ENCODE measurements at regions not wholly inside any gene's neighbourhood (a gene's known extent, or its start where the extent isn't known, plus 50 kb on each side); places are given as distances from the start of the nearest gene placed in this dataset.
"Not testable (repeated sequence)": the region's sequence is repeated elsewhere in the genome, so short reads cannot be mapped to it uniquely, and the experiment has no call there.

DNA sequence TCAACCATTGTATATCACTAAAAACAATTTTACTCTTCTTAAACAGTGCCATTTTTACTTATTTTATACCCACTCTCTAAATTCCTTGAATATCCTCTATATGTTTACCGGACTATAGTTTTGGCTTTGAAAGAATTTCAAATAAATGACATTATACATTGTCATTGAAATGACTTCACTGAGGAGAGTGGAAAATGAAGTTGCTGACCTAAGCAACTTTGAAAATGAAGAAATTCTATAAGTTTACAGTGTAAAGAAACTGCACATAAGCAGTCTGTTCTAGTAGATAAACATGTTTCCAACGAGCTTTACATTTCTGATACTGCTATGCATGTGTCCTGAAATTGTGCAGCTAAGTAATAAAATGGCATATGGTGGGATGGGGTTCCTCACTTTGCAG lies 1094.0 kb downstream of the TMEM121 start:
- Histone ChIP-seq H3K27me3 (replicated peaks; ENCODE audit: control insufficient read depth, insufficient read depth, low read length, poor library complexity, severe bottlenecking) (no peaks in the 10 kb centered on the region), H3K36me3 (ENCODE audit: control insufficient read depth, insufficient read depth, low read length) (no peaks in the 10 kb centered on the region), H3K9me3 (ENCODE audit: control insufficient read depth, low read length) (no peaks in the 10 kb centered on the region), H3K27ac (ENCODE audit: insufficient read depth, low read length, poor library complexity, severe bottlenecking) (no peak overlapping the region), H3K4me3 (ENCODE audit: insufficient read depth, low read depth, low read length, poor library complexity, severe bottlenecking) (no peak overlapping the region), H3K4me1 (ENCODE audit: control insufficient read depth, insufficient read depth, low read length, poor library complexity, severe bottlenecking) (no peaks in the 10 kb centered on the region)
- no peak for DNase-seq

- peak in 1 of 3 donors; percentile 6 for DNase-seq
- Histone ChIP-seq H3K9me3 (ENCODE audit: control insufficient read depth, low read length) (no peaks in the 10 kb centered on the region), H3K27ac (ENCODE audit: insufficient read depth, low read length, poor library complexity, severe bottlenecking) (no peak overlapping the region), H3K4me3 (ENCODE audit: insufficient read depth, low read depth, low read length, poor library complexity, severe bottlenecking) (no peak overlapping the region), H3K27me3 (replicated peaks; ENCODE audit: control insufficient read depth, insufficient read depth, low read length, poor library complexity, severe bottlenecking) (no peaks in the 10 kb centered on the region), H3K4me1 (ENCODE audit: control insufficient read depth, insufficient read depth, low read length, poor library complexity, severe bottlenecking) (no peaks in the 10 kb centered on the region), H3K36me3 (ENCODE audit: control insufficient read depth, insufficient read depth, low read length) (no peaks in the 10 kb centered on the region)
Measured at GRCh38 chr14:106622200-106622745, 1095.9 kb downstream of the TMEM121 start.

DNA sequence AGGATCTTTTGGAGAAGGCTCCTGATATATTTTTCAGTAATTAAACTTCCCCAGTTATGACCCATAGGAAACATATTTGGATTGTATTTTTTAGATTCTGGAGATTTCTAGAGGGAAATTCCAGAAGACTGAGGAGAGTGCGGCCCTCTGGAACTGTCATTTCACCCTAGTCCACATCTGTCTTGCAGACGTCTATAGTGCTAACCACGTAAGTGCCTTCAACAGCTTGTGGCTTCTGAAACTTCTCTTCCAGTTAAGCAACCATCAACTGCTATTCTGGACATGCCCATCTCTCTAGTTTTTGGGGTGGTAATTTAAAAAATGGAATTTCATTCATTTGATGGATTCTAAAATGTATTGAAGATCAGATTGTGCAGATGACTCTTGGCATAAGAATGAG lies 1098.8 kb downstream of the TMEM121 start:
- H3K36me3 ChIP-seq (ENCODE audit: control insufficient read depth, insufficient read depth, low read length): no peaks in the 10 kb centered on the region
- no peaks in the 10 kb centered on the region for H3K9me3 ChIP-seq (ENCODE audit: control insufficient read depth, low read length)
- no peaks in the 10 kb centered on the region for H3K4me1 ChIP-seq (ENCODE audit: control insufficient read depth, insufficient read depth, low read length, poor library complexity, severe bottlenecking)
- no peak for DNase-seq
- no peaks in the 10 kb centered on the region for H3K27me3 ChIP-seq (replicated peaks; ENCODE audit: control insufficient read depth, insufficient read depth, low read length, poor library complexity, severe bottlenecking)
- H3K27ac ChIP-seq (ENCODE audit: insufficient read depth, low read length, poor library complexity, severe bottlenecking): no peak overlapping the region
- H3K4me3 ChIP-seq (ENCODE audit: insufficient read depth, low read depth, low read length, poor library complexity, severe bottlenecking): no peak overlapping the region

GRCh38 chr14:106626469-106626868 lies 1100.1 kb downstream of the TMEM121 start:
- H3K27me3 ChIP-seq (replicated peaks; ENCODE audit: control insufficient read depth, insufficient read depth, low read length, poor library complexity, severe bottlenecking); H3K4me1 ChIP-seq (ENCODE audit: control insufficient read depth, insufficient read depth, low read length, poor library complexity, severe bottlenecking); DNase-seq; H3K4me3 ChIP-seq (ENCODE audit: insufficient read depth, low read depth, low read length, poor library complexity, severe bottlenecking); H3K36me3 ChIP-seq (ENCODE audit: control insufficient read depth, insufficient read depth, low read length); H3K27ac ChIP-seq (ENCODE audit: insufficient read depth, low read length, poor library complexity, severe bottlenecking); H3K9me3 ChIP-seq (ENCODE audit: control insufficient read depth, low read length): not testable (repeated sequence)

- H3K36me3 ChIP-seq (ENCODE audit: control insufficient read depth, insufficient read depth, low read length); H3K27me3 ChIP-seq (replicated peaks; ENCODE audit: control insufficient read depth, insufficient read depth, low read length, poor library complexity, severe bottlenecking); H3K4me3 ChIP-seq (ENCODE audit: insufficient read depth, low read depth, low read length, poor library complexity, severe bottlenecking); H3K9me3 ChIP-seq (ENCODE audit: control insufficient read depth, low read length); H3K4me1 ChIP-seq (ENCODE audit: control insufficient read depth, insufficient read depth, low read length, poor library complexity, severe bottlenecking); H3K27ac ChIP-seq (ENCODE audit: insufficient read depth, low read length, poor library complexity, severe bottlenecking): not testable (repeated sequence)
- peak; percentile 43 to 49 (median 46) for DNase-seq
Measured at GRCh38 chr14:106626942-106627588, 1100.7 kb downstream of the TMEM121 start.

DNA sequence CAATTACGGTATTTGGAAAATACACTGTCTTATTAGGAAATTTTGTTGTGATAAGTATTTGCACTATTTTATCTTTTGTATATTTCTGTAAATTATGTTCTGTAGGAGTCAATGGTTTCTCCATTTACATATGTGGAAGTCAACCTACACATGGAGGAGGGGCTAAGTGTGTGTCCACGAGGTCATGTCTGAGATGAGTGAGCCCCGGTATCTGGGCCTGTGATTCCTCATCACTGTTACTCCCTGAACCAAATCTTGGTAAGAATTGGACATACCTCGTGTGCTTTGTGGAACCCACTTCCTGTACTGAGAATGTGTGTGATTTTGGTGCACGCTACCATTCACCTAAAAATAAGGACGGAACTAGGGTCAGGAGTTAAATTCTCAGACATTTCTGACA lies 1105.5 kb downstream of the TMEM121 start:
- no peaks in the 10 kb centered on the region for H3K9me3 ChIP-seq (ENCODE audit: control insufficient read depth, low read length)
- DNase-seq: no peak
- no peak overlapping the region for H3K4me3 ChIP-seq (ENCODE audit: insufficient read depth, low read depth, low read length, poor library complexity, severe bottlenecking)

DNA sequence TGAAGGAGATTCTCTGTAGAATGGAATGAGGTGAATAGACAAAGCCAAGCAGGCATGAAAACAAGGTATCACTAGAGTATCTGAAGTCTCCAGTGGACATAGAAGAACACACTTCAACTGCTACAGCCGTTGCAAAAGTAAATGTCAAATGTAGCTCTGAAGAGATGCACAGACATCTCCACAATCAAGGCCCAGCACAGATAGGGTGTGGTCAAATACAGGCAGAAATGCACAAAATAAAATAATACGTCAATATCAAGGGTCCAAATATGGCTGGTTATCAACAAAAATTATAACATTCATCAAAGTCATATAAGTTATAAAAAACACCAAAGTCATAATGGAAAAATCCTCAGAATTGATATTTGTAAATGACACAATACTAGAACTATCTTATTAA lies 1107.3 kb downstream of the TMEM121 start:
- Histone ChIP-seq H3K27ac (ENCODE audit: insufficient read depth, low read length, poor library complexity, severe bottlenecking) (no peak overlapping the region), H3K4me3 (ENCODE audit: insufficient read depth, low read depth, low read length, poor library complexity, severe bottlenecking) (no peak overlapping the region), H3K4me1 (ENCODE audit: control insufficient read depth, insufficient read depth, low read length, poor library complexity, severe bottlenecking) (no peaks in the 10 kb centered on the region), H3K9me3 (ENCODE audit: control insufficient read depth, low read length) (no peaks in the 10 kb centered on the region), H3K27me3 (replicated peaks; ENCODE audit: control insufficient read depth, insufficient read depth, low read length, poor library complexity, severe bottlenecking) (no peaks in the 10 kb centered on the region), H3K36me3 (ENCODE audit: control insufficient read depth, insufficient read depth, low read length) (no peaks in the 10 kb centered on the region)
- no peak for DNase-seq

More for the DNA sequence above, 1105.5 kb downstream of the TMEM121 start:
- H3K27me3 ChIP-seq (replicated peaks; ENCODE audit: control insufficient read depth, insufficient read depth, low read length, poor library complexity, severe bottlenecking): no peaks in the 10 kb centered on the region
- H3K27ac ChIP-seq (ENCODE audit: insufficient read depth, low read length, poor library complexity, severe bottlenecking): no peak overlapping the region
- H3K4me1 ChIP-seq (ENCODE audit: control insufficient read depth, insufficient read depth, low read length, poor library complexity, severe bottlenecking): no peaks in the 10 kb centered on the region
- no peaks in the 10 kb centered on the region for H3K36me3 ChIP-seq (ENCODE audit: control insufficient read depth, insufficient read depth, low read length)

- Histone ChIP-seq H3K4me3 (ENCODE audit: insufficient read depth, low read depth, low read length, poor library complexity, severe bottlenecking) (no peak overlapping the region), H3K9me3 (ENCODE audit: control insufficient read depth, low read length) (no peaks in the 10 kb centered on the region), H3K4me1 (ENCODE audit: control insufficient read depth, insufficient read depth, low read length, poor library complexity, severe bottlenecking) (no peaks in the 10 kb centered on the region), H3K27ac (ENCODE audit: insufficient read depth, low read length, poor library complexity, severe bottlenecking) (no peak overlapping the region), H3K36me3 (ENCODE audit: control insufficient read depth, insufficient read depth, low read length) (no peaks in the 10 kb centered on the region), H3K27me3 (replicated peaks; ENCODE audit: control insufficient read depth, insufficient read depth, low read length, poor library complexity, severe bottlenecking) (no peaks in the 10 kb centered on the region)
- DNase-seq: no peak
Measured at GRCh38 chr14:106635569-106635968, 1109.2 kb downstream of the TMEM121 start.

DNA sequence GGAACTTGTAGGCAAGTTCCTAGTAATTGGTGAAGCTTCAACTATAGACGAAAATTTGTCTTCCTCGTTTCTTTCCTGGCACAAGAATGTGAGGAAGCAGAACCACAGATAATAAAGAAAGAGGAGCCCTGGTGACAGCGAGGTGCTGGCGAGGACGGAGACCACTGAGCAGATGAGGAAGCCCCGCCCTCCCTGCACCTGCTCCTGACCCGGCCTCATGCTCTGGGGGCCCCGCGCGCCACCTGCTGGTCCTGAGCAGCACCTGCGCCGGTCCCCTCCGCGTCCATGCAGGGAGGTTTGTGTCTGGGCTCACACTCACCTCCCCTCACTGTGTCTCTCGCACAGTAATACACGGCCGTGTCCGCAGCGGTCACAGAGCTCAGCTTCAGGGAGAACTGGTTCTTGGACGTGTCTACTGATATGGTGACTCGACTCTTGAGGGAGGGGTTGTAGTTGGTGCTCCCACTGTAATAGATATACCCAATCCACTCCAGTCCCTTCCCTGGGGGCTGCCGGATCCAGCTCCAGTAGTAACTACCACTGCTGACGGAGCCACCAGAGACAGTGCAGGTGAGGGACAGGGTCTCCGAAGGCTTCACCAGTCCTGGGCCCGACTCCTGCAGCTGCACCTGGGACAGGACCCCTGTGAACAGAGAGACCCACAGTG lies 1112.5 kb downstream of the TMEM121 start:
- not testable (repeated sequence) for H3K4me1 ChIP-seq (ENCODE audit: control insufficient read depth, insufficient read depth, low read length, poor library complexity, severe bottlenecking); H3K9me3 ChIP-seq (ENCODE audit: control insufficient read depth, low read length); H3K27ac ChIP-seq (ENCODE audit: insufficient read depth, low read length, poor library complexity, severe bottlenecking); H3K4me3 ChIP-seq (ENCODE audit: insufficient read depth, low read depth, low read length, poor library complexity, severe bottlenecking); H3K36me3 ChIP-seq (ENCODE audit: control insufficient read depth, insufficient read depth, low read length); H3K27me3 ChIP-seq (replicated peaks; ENCODE audit: control insufficient read depth, insufficient read depth, low read length, poor library complexity, severe bottlenecking)
- peak; percentile 12 to 42 (median 31) for DNase-seq

DNA sequence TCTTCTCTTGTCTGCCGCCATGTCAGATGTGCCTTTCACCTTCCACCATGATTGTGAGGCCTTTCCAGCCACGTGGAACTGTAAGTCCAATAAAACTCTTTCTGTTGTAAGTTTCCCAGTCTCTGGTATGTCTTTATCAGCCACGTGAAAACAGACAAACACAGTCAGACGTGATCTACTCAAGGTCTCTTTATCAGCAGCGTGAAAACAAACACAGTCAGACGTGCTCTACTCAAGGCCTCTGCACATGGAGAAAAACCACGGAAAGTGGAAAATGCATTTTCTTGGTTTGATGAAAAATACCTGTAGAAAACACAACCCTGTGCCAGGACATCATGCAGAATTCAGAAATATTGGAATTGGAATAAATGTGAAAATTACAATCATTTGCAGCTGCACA lies 1115.7 kb downstream of the TMEM121 start:
- Histone ChIP-seq H3K27me3 (replicated peaks; ENCODE audit: control insufficient read depth, insufficient read depth, low read length, poor library complexity, severe bottlenecking) (no peaks in the 10 kb centered on the region), H3K36me3 (ENCODE audit: control insufficient read depth, insufficient read depth, low read length) (no peaks in the 10 kb centered on the region), H3K27ac (ENCODE audit: insufficient read depth, low read length, poor library complexity, severe bottlenecking) (no peak overlapping the region), H3K4me1 (ENCODE audit: control insufficient read depth, insufficient read depth, low read length, poor library complexity, severe bottlenecking) (no peaks in the 10 kb centered on the region), H3K4me3 (ENCODE audit: insufficient read depth, low read depth, low read length, poor library complexity, severe bottlenecking) (no peak overlapping the region), H3K9me3 (ENCODE audit: control insufficient read depth, low read length) (no peaks in the 10 kb centered on the region)
- no peak for DNase-seq

Data from effector memory CD4-positive, alpha-beta T cell (primary cell).